Stimulated activated CD4-positive, alpha-beta T cell treated with anti-CD3 and anti-CD28 coated beads, Interleukin-15, amount 100 ng/mL, for 24 hours (primary cell): ENCODE measurements at regions not wholly inside any gene's neighbourhood (a gene's known extent, or its start where the extent isn't known, plus 50 kb on each side); places are given as distances from the start of the nearest gene placed in this dataset.

ENCODE experiments used
- DNase-seq: peaks from one replicate; pipeline ENCODE4 v3.0.0-alpha.2; 2020

GRCh38 chr3:83902787-83903533, 1055.8 kb upstream of the CADM2 start:
- DNase-seq, result no peak

- no peak for DNase-seq
These were observed 1045.4 kb upstream of the CADM2 start for GRCh38 chr3:83913381-83913780.

GRCh38 chr3:83926291-83926690, 1032.5 kb upstream of the CADM2 start:
- no peak for DNase-seq

- DNase-seq, result peak; percentile 2
These were observed 1030.4 kb upstream of the CADM2 start for GRCh38 chr3:83928391-83928790.

GRCh38 chr3:83928903-83929302, 1029.9 kb upstream of the CADM2 start:
- no peak for DNase-seq

GRCh38 chr3:83934192-83935021, 1024.4 kb upstream of the CADM2 start:
- no peak for DNase-seq

GRCh38 chr3:83938491-83938890, 1020.3 kb upstream of the CADM2 start:
- no peak for DNase-seq

- DNase-seq, result no peak
These were observed 1016.6 kb upstream of the CADM2 start for GRCh38 chr3:83941990-83942745.

GRCh38 chr3:83946049-83946448, 1012.7 kb upstream of the CADM2 start:
- no peak for DNase-seq

GRCh38 chr3:83946554-83946953, 1012.2 kb upstream of the CADM2 start:
- DNase-seq, result no peak

GRCh38 chr3:83948771-83949170, 1010.0 kb upstream of the CADM2 start:
- no peak for DNase-seq

GRCh38 chr3:83953417-83954089, 1005.2 kb upstream of the CADM2 start:
- DNase-seq, result no peak

GRCh38 chr3:83956431-83956830, 1002.4 kb upstream of the CADM2 start:
- no peak for DNase-seq

GRCh38 chr3:83968356-83968755, 990.4 kb upstream of the CADM2 start:
- DNase-seq, result no peak

- no peak for DNase-seq
These were observed 987.1 kb upstream of the CADM2 start for GRCh38 chr3:83971666-83972065.

- no peak for DNase-seq
These were observed 950.2 kb upstream of the CADM2 start for GRCh38 chr3:84008623-84009022.

GRCh38 chr3:84023842-84024241, 934.9 kb upstream of the CADM2 start:
- no peak for DNase-seq

GRCh38 chr3:84039099-84039498, 919.7 kb upstream of the CADM2 start:
- no peak for DNase-seq

GRCh38 chr3:84042399-84043106, 916.2 kb upstream of the CADM2 start:
- no peak for DNase-seq

- no peak for DNase-seq
These were observed 891.9 kb upstream of the CADM2 start for GRCh38 chr3:84066915-84067314.

GRCh38 chr3:84073664-84074063, 885.1 kb upstream of the CADM2 start:
- DNase-seq, result no peak

- no peak for DNase-seq
These were observed 884.0 kb upstream of the CADM2 start for GRCh38 chr3:84074767-84075166.
